Activated CD4-positive, alpha-beta T cell treated with anti-CD3 and anti-CD28 coated beads, Interleukin-2, amount 10 ng/mL, durations not matched to agents 24 days and 14 days (primary cell): ENCODE measurements at regions not wholly inside any gene's neighbourhood (a gene's known extent, or its start where the extent isn't known, plus 50 kb on each side); places are given as distances from the start of the nearest gene placed in this dataset.
"Not testable (repeated sequence)": the region's sequence is repeated elsewhere in the genome, so short reads cannot be mapped to it uniquely, and the experiment has no call there.

Experiments used
- DNase-seq: peaks from one replicate; pipeline ENCODE4 v3.0.0; 2022
- H3K27ac Mint-ChIP-seq: one replicate; pipeline ENCODE4 v1.8.0; 2022; ENCODE audit warnings: mild to moderate bottlenecking, mixed read lengths
- H3K27me3 Mint-ChIP-seq: one replicate; pipeline ENCODE4 v1.8.0; 2022; ENCODE audit warnings: mixed read lengths
- H3K36me3 Mint-ChIP-seq: one replicate; pipeline ENCODE4 v1.8.0; 2022; ENCODE audit warnings: low read depth, mild to moderate bottlenecking, mixed read lengths
- H3K4me1 Mint-ChIP-seq: one replicate; pipeline ENCODE4 v1.8.0; 2021; ENCODE audit warnings: mixed read lengths
- H3K4me3 Mint-ChIP-seq: one replicate; pipeline ENCODE4 v1.8.0; 2022; ENCODE audit warnings: mild to moderate bottlenecking, moderate library complexity, mixed read lengths
- H3K9me3 Mint-ChIP-seq: one replicate; pipeline ENCODE4 v1.8.0; 2021; ENCODE audit warnings: mixed read lengths
- intact Hi-C: fragments of 100-400 bp; cut with micrococcal nuclease; formaldehyde crosslinking; loops from one replicate; pipeline ENCODE4 v1.15.1; 2023

GRCh38 chr14:101284711-101285110 is 276.6 kb upstream of the DIO3 start:
- no peaks in the 10 kb centered on the region for H3K36me3 Mint-ChIP-seq
- H3K4me1 Mint-ChIP-seq, result no peaks in the 10 kb centered on the region
- peak; percentile 19 for DNase-seq
- intact Hi-C loops, result no loop called here
- no peak overlapping the region for H3K27ac Mint-ChIP-seq
- H3K9me3 Mint-ChIP-seq, result no peaks in the 10 kb centered on the region
- H3K27me3 Mint-ChIP-seq, result peaks cover 10% of the 10 kb centered on the region
- no peak overlapping the region for H3K4me3 Mint-ChIP-seq

GRCh38 chr14:101286271-101287018 is 274.9 kb upstream of the DIO3 start:
- H3K27me3 Mint-ChIP-seq, result peaks cover 10% of the 10 kb centered on the region
- no peaks in the 10 kb centered on the region for H3K9me3 Mint-ChIP-seq
- H3K4me3 Mint-ChIP-seq, result no peak overlapping the region
- DNase-seq, result peak; percentile 42
- no peaks in the 10 kb centered on the region for H3K36me3 Mint-ChIP-seq
- no peak overlapping the region for H3K27ac Mint-ChIP-seq
- intact Hi-C loops, result no loop called here
- H3K4me1 Mint-ChIP-seq, result no peaks in the 10 kb centered on the region

- intact Hi-C loops, result no loop called here
- H3K4me3 Mint-ChIP-seq, result no peak overlapping the region
- H3K36me3 Mint-ChIP-seq, result no peaks in the 10 kb centered on the region
Measured at GRCh38 chr14:101288436-101289229, 272.7 kb upstream of the DIO3 start.

GRCh38 chr14:101289230-101289690 is 272.0 kb upstream of the DIO3 start:
- intact Hi-C loops, result no loop called here

More at GRCh38 chr14:101288436-101289229, 272.7 kb upstream of the DIO3 start:
- Mint-ChIP-seq H3K27me3 (peaks cover 8% of the 10 kb centered on the region), H3K4me1 (no peaks in the 10 kb centered on the region), H3K9me3 (no peaks in the 10 kb centered on the region), H3K27ac (no peak overlapping the region)
- peak; percentile 26 for DNase-seq

GRCh38 chr14:101289911-101290310 is 271.4 kb upstream of the DIO3 start:
- peaks cover 3% of the 10 kb centered on the region for H3K27me3 Mint-ChIP-seq
- intact Hi-C loops, result no loop called here
- H3K27ac Mint-ChIP-seq, result no peak overlapping the region
- H3K36me3 Mint-ChIP-seq, result no peaks in the 10 kb centered on the region
- no peaks in the 10 kb centered on the region for H3K4me1 Mint-ChIP-seq
- DNase-seq, result no peak
- H3K9me3 Mint-ChIP-seq, result no peaks in the 10 kb centered on the region
- H3K4me3 Mint-ChIP-seq, result no peak overlapping the region

More at GRCh38 chr14:101289230-101289690, 272.0 kb upstream of the DIO3 start:
- H3K4me1 Mint-ChIP-seq, result no peaks in the 10 kb centered on the region
- DNase-seq, result peak; percentile 20
- peaks cover 6% of the 10 kb centered on the region for H3K27me3 Mint-ChIP-seq
- H3K4me3 Mint-ChIP-seq, result no peak overlapping the region
- H3K27ac Mint-ChIP-seq, result no peak overlapping the region
- H3K9me3 Mint-ChIP-seq, result no peaks in the 10 kb centered on the region
- no peaks in the 10 kb centered on the region for H3K36me3 Mint-ChIP-seq

- no peaks in the 10 kb centered on the region for H3K4me1 Mint-ChIP-seq
- no peaks in the 10 kb centered on the region for H3K36me3 Mint-ChIP-seq
- peak; percentile 22 for DNase-seq
- peaks cover 3% of the 10 kb centered on the region for H3K27me3 Mint-ChIP-seq
- no peak overlapping the region for H3K4me3 Mint-ChIP-seq
- H3K9me3 Mint-ChIP-seq, result no peaks in the 10 kb centered on the region
- intact Hi-C loops, result no loop called here
- no peak overlapping the region for H3K27ac Mint-ChIP-seq
Measured at GRCh38 chr14:101290611-101291010, 270.7 kb upstream of the DIO3 start.

- Mint-ChIP-seq H3K27ac (no peak overlapping the region), H3K4me1 (no peaks in the 10 kb centered on the region), H3K9me3 (no peaks in the 10 kb centered on the region), H3K36me3 (no peaks in the 10 kb centered on the region), H3K27me3 (peaks cover 3% of the 10 kb centered on the region), H3K4me3 (no peak overlapping the region)
- intact Hi-C loops, result no loop called here
- DNase-seq, result peak; percentile 34
Measured at GRCh38 chr14:101291390-101291789, 269.9 kb upstream of the DIO3 start.

DNA sequence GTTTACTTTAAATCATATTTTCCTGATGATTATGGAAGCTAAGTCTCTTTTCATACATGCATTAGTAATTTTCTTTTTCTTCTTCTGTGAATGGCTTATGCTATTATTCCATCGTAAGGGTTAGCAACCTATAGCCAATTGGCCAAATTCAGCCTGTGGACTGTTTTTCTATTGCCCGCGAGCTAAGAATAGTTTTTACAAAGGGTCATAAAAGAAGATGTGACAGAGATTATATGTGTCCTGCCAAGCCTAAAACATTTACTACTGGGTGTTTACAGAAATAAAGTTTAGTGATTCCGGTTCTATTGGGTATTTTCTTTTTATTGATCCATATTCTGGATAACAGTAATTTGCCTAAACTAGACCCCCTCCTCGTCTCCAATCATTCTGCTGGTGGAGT is 268.8 kb upstream of the DIO3 start:
- Mint-ChIP-seq H3K27ac (no peak overlapping the region), H3K27me3 (peaks cover 3% of the 10 kb centered on the region), H3K4me3 (no peak overlapping the region), H3K36me3 (no peaks in the 10 kb centered on the region), H3K9me3 (no peaks in the 10 kb centered on the region), H3K4me1 (no peaks in the 10 kb centered on the region)
- intact Hi-C loops, result no loop called here
- DNase-seq, result no peak

DNA sequence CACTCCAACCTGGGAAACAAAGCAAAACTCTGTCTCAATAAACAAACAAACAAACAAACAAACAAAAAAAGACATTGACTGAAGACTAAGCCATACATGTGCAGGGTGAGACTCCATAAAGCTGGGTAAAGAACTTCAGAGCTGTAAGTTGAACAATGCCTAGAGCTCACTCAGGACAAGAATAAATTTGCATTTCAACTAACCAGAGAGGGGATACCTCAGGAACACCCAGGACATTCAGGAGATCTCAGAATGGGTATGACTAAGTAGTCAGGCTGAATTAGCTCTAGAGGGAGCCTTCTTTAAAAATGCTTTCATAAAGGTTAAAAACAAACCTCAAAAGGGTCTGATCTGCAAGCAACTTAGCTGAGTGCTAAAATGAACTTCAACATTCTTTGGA is 267.7 kb upstream of the DIO3 start:
- H3K36me3 Mint-ChIP-seq, result no peaks in the 10 kb centered on the region
- intact Hi-C loops, result no loop called here
- H3K27me3 Mint-ChIP-seq, result peaks cover 3% of the 10 kb centered on the region
- no peaks in the 10 kb centered on the region for H3K4me1 Mint-ChIP-seq
- H3K4me3 Mint-ChIP-seq, result no peak overlapping the region
- peak; percentile 8 for DNase-seq
- H3K27ac Mint-ChIP-seq, result no peak overlapping the region
- H3K9me3 Mint-ChIP-seq, result no peaks in the 10 kb centered on the region

DNA sequence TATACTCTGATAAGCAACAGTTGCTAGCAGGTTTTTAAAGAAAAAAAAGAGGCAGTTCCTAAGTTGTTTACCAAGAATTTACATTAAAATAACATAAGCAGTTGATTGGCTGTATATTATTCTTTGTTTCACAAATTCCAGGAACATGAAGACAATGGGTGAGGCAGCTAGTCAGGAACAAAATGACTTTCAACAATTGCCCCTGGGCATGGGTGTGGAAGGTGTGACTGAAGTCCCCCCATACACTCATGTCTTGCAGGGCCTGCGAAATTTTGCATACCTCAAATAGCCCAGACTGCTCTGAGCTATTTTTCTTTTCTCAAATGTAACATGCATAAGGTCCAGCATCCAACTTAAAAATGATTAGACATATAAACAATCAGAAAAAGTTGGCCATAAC is 267.2 kb upstream of the DIO3 start:
- H3K27me3 Mint-ChIP-seq, result peaks cover 3% of the 10 kb centered on the region
- H3K36me3 Mint-ChIP-seq, result no peaks in the 10 kb centered on the region
- DNase-seq, result peak; percentile 29
- no peaks in the 10 kb centered on the region for H3K4me1 Mint-ChIP-seq
- H3K27ac Mint-ChIP-seq, result no peak overlapping the region
- no peak overlapping the region for H3K4me3 Mint-ChIP-seq
- intact Hi-C loops, result no loop called here
- no peaks in the 10 kb centered on the region for H3K9me3 Mint-ChIP-seq

- not testable (repeated sequence) for H3K27ac Mint-ChIP-seq, H3K4me1 Mint-ChIP-seq
Measured at GRCh38 chr14:101299781-101300180, 261.5 kb upstream of the DIO3 start.

DNA sequence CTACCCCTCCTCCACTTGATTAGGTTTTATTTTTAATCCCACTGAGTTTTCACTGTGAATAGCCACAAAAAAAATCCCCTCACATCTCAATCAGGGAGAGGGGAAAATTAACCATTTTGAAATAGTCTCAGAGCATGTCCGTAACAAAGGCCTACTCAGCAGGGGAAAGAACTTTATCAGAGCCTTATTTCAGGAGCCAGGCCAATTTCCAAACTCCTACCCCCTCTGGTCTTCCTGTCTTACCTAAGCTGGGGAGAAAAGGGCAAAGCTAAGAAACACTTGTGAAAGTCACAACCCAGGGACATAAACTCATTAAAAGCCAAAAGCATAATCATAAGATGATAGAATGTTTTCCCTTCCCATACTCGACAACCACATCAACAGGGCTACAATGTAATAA is 260.3 kb upstream of the DIO3 start:
- DNase-seq, result no peak
- Mint-ChIP-seq H3K4me3 (no peak overlapping the region), H3K9me3 (no peaks in the 10 kb centered on the region), H3K36me3 (no peaks in the 10 kb centered on the region), H3K27ac (no peak overlapping the region), H3K4me1 (no peaks in the 10 kb centered on the region), H3K27me3 (peaks cover 16% of the 10 kb centered on the region)
- intact Hi-C loops, result no loop called here

More at GRCh38 chr14:101299781-101300180, 261.5 kb upstream of the DIO3 start:
- H3K4me3 Mint-ChIP-seq, H3K36me3 Mint-ChIP-seq, intact Hi-C loops, H3K9me3 Mint-ChIP-seq, DNase-seq: not testable (repeated sequence)
- H3K27me3 Mint-ChIP-seq, result peaks cover 16% of the 10 kb centered on the region

DNA sequence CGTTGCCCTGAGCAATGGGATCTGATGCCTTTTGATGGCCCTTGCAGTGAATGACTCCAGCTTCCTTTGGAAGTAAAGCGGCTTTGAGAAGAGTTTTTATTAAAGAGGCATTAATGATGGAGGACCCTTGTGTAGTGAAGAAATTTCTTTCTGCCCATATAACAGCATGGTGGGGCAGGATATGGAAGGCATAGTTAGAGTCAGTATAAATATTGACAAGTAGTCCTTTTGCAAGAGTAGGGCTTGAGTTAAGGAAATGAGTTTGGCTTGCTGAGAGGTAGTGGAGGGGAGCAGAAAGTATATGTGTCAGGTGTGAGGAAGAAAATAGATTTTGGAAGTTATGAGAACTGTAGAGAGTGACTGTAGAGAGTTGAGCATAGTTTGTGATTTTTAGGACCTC is 254.1 kb upstream of the DIO3 start:
- H3K36me3 Mint-ChIP-seq, H3K27me3 Mint-ChIP-seq, H3K27ac Mint-ChIP-seq, DNase-seq, intact Hi-C loops, H3K4me1 Mint-ChIP-seq, H3K9me3 Mint-ChIP-seq, H3K4me3 Mint-ChIP-seq: not testable (repeated sequence)

- H3K4me1 Mint-ChIP-seq, intact Hi-C loops: not testable (repeated sequence)
Measured at GRCh38 chr14:101311186-101311585, 250.1 kb upstream of the DIO3 start.

More at GRCh38 chr14:101311186-101311585, 250.1 kb upstream of the DIO3 start:
- H3K27ac Mint-ChIP-seq, DNase-seq, H3K27me3 Mint-ChIP-seq, H3K9me3 Mint-ChIP-seq, H3K36me3 Mint-ChIP-seq, H3K4me3 Mint-ChIP-seq: not testable (repeated sequence)
